ENCODE measurements at regions not wholly inside any gene's neighbourhood (a gene's known extent, or its start where the extent isn't known, plus 50 kb on each side); places are given as distances from the start of the nearest gene placed in this dataset.
A peak's percentile ranks its signal among the peaks of the same experiment; 100 is the strongest.
"Not testable (repeated sequence)": the region's sequence is repeated elsewhere in the genome, so short reads cannot be mapped to it uniquely, and the experiment has no call there.

- DNase-seq, result no peak
These were observed 134.9 kb downstream of the MRPS30 start for GRCh38 chr5:44943647-44944046.

GRCh38 chr5:44945743-44946142, 137.0 kb downstream of the MRPS30 start:
- no peak for DNase-seq

GRCh38 chr5:44949687-44950086, 140.9 kb downstream of the MRPS30 start:
- no peak for DNase-seq

- DNase-seq, result no peak
These were observed 142.6 kb downstream of the MRPS30 start for GRCh38 chr5:44951371-44951770.

- DNase-seq, result peak; percentile 75
These were observed 143.6 kb downstream of the MRPS30 start for GRCh38 chr5:44952376-44952775.

GRCh38 chr5:44953078-44953477, 144.3 kb downstream of the MRPS30 start:
- no peak for DNase-seq

GRCh38 chr5:44958943-44959454, 150.3 kb downstream of the MRPS30 start:
- DNase-seq, result not testable (repeated sequence)

- DNase-seq, result no peak
These were observed 161.1 kb downstream of the MRPS30 start for GRCh38 chr5:44969825-44970224.

GRCh38 chr5:44970963-44971362, 162.2 kb downstream of the MRPS30 start:
- DNase-seq, result not testable (repeated sequence)

- DNase-seq, result no peak
These were observed 166.1 kb downstream of the MRPS30 start for GRCh38 chr5:44974813-44975212.

GRCh38 chr5:44981708-44982107, 173.0 kb downstream of the MRPS30 start:
- DNase-seq, result no peak

- peak; percentile 88 for DNase-seq
These were observed 174.3 kb downstream of the MRPS30 start for GRCh38 chr5:44983006-44983405.

- no peak for DNase-seq
These were observed 178.3 kb downstream of the MRPS30 start for GRCh38 chr5:44987026-44987425.

- DNase-seq, result no peak
These were observed 182.9 kb downstream of the MRPS30 start for GRCh38 chr5:44991693-44992092.

GRCh38 chr5:44993286-44993685, 184.5 kb downstream of the MRPS30 start:
- DNase-seq, result no peak

- no peak for DNase-seq
These were observed 188.8 kb downstream of the MRPS30 start for GRCh38 chr5:44997506-44997905.

- DNase-seq, result not testable (repeated sequence)
These were observed 198.4 kb downstream of the MRPS30 start for GRCh38 chr5:45007102-45007501.

GRCh38 chr5:45017568-45017967, 208.8 kb downstream of the MRPS30 start:
- DNase-seq, result no peak

- no peak for DNase-seq
These were observed 220.8 kb downstream of the MRPS30 start for GRCh38 chr5:45029553-45029952.

GRCh38 chr5:45035991-45036390, 227.2 kb downstream of the MRPS30 start:
- no peak for DNase-seq

- no peak for DNase-seq
These were observed 229.2 kb downstream of the MRPS30 start for GRCh38 chr5:45037927-45038326.

- peak; percentile 82 for DNase-seq
These were observed 229.7 kb downstream of the MRPS30 start for GRCh38 chr5:45038366-45038987.

GRCh38 chr5:45042283-45042682, 233.5 kb downstream of the MRPS30 start:
- DNase-seq, result no peak

- DNase-seq, result no peak
These were observed 248.8 kb downstream of the MRPS30 start for GRCh38 chr5:45057564-45057963.

- no peak for DNase-seq
These were observed 252.0 kb downstream of the MRPS30 start for GRCh38 chr5:45060724-45061123.
